Coronary artery (tissue), 2 donors: ENCODE measurements at regions not wholly inside any gene's neighbourhood (a gene's known extent, or its start where the extent isn't known, plus 50 kb on each side); places are given as distances from the start of the nearest gene placed in this dataset.

ENCODE experiments used
- DNase-seq: peaks from one replicate; pipeline ENCODE4 v3.0.0-alpha.2; 2017; ENCODE audit warnings: low spot score
- H3K27ac ChIP-seq, 2 donors: fragments of 200-600 bp; sonication (generic); one replicate each; pipeline ENCODE4 v1.5.1; 2016 to 2019
- H3K4me3 ChIP-seq: fragments of 200-600 bp; sonication (generic); 2 replicates; pipeline ENCODE4 v1.5.1; 2016; ENCODE audit warnings: mild to moderate bottlenecking, moderate library complexity
- CTCF ChIP-seq: fragments of 200-600 bp; sonication (generic); IDR thresholded peaks from one replicate; pipeline ENCODE4 v1.5.1; 2019; ENCODE audit warnings: antibody characterized with exemption

- TF ChIP-seq CTCF = no peak
- DNase-seq = no peak
- H3K4me3 ChIP-seq = no peak overlapping the region
- no peak overlapping the region for H3K27ac ChIP-seq
These were observed 107.8 kb upstream of the ATP10B start for GRCh38 chr5:160959804-160960203.

DNA sequence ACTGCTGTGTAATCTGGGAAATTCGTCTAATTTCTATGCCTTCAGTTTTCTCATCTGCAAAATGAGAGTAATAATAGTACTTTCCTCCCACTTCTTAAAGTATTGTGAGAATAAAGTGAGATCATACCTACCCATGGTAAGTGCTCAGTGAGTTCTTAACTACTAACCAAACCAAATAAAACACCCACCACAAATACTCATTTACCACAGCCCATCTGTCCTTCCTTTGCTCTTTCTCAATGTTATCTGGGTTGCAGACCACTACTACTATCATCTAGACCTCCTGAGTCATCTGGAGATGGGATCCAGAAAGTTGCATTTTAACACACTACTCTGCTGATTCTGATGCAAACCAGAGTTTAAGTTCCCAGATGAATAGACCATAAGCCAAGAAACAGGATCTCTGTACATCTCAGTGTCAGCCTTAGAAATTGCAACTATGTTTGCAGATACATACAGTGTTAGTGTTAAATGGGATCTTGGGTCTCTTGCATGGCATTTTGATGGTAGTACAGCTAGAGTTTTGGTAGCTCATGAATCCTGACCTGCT lies 105.4 kb upstream of the ATP10B start:
- DNase-seq = no peak
- H3K4me3 ChIP-seq = no peak overlapping the region
- no peak for TF ChIP-seq CTCF
- no peak overlapping the region for H3K27ac ChIP-seq

GRCh38 chr5:160956051-160956450 lies 104.0 kb upstream of the ATP10B start:
- no peak for TF ChIP-seq CTCF
- Histone ChIP-seq H3K4me3 (no peak overlapping the region), H3K27ac (no peak overlapping the region)
- DNase-seq = no peak

DNA sequence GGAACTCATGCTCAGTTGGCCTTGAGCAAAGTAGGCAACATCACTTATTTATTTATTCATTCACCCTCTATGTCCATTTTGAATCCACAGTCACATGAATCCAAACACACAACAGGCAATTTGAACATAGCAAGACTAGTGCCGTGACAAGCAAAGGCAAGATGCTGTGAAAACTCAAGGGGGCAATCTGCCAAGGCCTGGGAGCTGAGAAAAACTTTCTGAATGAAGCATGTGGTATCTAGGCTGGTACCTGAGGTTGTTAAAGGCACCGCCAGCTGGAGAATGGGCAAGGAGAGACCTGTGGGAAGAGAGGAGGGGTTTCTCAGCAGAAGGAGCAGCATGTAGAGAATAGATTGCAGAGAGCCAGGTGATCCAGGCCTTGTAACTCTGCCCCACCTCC lies 98.3 kb upstream of the ATP10B start:
- no peak for DNase-seq
- no peak overlapping the region for H3K4me3 ChIP-seq
- no peak for TF ChIP-seq CTCF
- H3K27ac ChIP-seq = no peak overlapping the region

- Histone ChIP-seq H3K27ac (no peak overlapping the region), H3K4me3 (no peak overlapping the region)
- TF ChIP-seq CTCF = no peak
- no peak for DNase-seq
These were observed 88.7 kb upstream of the ATP10B start for GRCh38 chr5:160940725-160941124.

GRCh38 chr5:160938532-160938931 lies 86.5 kb upstream of the ATP10B start:
- Histone ChIP-seq H3K4me3 (no peak overlapping the region), H3K27ac (no peak overlapping the region)
- no peak for DNase-seq
- TF ChIP-seq CTCF = no peak

DNA sequence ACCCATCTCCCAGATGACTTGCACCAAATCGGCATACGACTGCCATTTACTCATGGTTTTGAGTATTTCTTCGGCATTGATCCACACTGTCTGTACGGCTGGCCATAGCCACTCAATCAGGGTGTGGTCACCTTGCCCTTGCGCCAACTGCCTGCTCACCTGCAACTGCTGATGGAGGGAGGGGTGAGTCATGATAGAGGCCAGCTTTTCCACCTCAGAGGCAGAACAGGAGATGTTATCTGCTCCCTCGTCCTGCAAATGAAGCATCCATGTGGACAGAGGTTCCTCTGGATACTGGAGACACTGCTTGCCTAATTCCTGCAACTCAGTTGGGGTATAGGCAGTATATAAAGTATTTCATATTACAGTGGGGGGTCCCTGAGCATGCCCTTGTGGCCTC lies 85.6 kb upstream of the ATP10B start:
- Histone ChIP-seq H3K4me3 (no peak overlapping the region), H3K27ac (no peak overlapping the region)
- no peak for DNase-seq
- no peak for TF ChIP-seq CTCF
